Activated naive CD4-positive, alpha-beta T cell (primary cell): ENCODE measurements at regions not wholly inside any gene's neighbourhood (a gene's known extent, or its start where the extent isn't known, plus 50 kb on each side); places are given as distances from the start of the nearest gene placed in this dataset.
"Not testable (repeated sequence)": the region's sequence is repeated elsewhere in the genome, so short reads cannot be mapped to it uniquely, and the experiment has no call there.

Experiments
- DNase-seq, 4 experiments: peaks; one replicate each; lab custom pipeline; 2025; lab: John Stamatoyannopoulos, UW

DNA sequence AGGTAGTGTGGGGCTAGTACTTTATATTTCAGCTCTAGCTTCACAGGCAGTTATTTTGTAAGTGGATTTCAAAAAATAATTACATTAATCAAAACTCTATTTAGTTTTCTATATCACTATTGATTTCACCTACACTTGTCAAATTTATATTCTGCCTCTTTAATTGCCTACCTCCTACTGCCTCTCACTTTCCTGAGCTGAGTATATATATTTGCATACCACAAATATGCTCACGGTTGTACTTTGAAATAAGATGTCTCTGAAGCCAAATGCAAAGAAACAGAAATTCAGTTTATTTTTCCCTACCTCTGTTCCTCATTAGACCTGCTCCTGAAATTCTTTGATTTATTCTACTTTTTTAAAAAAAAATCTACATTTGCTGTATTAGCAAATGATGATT is 309.3 kb upstream of the TGFBR2 start:
- DNase-seq: no peak

GRCh38 chr3:30299674-30300385 is 306.6 kb upstream of the TGFBR2 start:
- no peak for DNase-seq

- no peak for DNase-seq
These were observed 305.6 kb upstream of the TGFBR2 start for GRCh38 chr3:30300809-30301208.

DNA sequence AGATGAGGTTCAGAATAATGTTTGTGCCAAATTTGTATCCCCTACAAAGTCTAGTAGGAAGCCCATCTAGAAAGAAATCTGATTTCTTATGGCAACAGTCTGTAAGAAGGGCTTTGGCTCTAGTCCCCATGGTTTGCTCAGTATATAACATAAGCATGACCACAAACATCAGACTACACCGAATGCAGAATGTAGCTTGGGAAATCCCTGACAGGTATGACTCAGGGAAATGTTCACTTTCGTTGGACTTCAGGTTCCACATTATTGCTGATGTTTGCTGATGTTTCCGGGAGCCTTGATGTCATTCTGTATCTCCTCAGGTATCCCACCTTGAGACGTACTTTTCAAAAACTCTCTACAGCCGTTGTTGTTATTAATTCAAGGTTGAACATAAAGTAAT is 304.4 kb upstream of the TGFBR2 start:
- no peak for DNase-seq

- DNase-seq: no peak
These were observed 302.6 kb upstream of the TGFBR2 start for GRCh38 chr3:30303770-30304169.

DNA sequence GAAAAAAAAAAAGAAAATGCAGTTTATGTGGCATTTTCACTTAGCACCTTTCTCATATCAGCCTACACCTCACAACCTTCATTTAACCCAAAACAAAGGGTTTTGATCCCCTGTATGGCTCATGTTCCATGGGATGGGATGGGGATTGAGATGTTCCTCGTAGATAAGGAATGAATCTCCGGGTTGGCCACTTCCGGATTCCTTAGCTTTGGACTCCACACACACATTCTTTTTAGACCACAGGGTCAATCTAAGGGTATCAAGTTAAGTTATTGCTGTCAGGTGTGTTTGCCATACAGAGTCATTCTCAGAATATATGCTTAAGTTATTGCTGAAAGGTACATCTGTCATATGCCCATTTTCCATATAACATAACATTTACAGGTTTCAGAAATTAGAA is 301.4 kb upstream of the TGFBR2 start:
- no peak for DNase-seq

GRCh38 chr3:30306896-30307295 is 299.5 kb upstream of the TGFBR2 start:
- no peak for DNase-seq

GRCh38 chr3:30307372-30307950 is 298.9 kb upstream of the TGFBR2 start:
- no peak for DNase-seq

DNA sequence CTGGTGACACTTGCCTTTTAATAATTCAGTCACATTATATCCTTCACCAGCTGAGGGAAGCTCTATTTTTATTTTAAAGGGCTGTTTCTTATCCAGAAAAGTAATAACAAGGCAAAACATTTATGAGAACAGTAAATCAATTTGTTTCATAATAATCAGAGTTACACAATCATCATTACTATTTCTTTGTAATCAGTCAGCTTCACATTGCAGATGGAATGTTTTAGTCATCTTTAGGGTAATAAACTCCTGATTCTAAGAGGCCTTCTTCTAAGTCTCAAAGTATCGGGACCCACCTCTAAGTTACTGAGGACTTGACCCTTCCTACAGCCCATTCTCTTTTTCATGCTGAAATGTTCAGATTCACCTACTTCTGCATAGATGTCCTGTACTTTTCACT is 298.3 kb upstream of the TGFBR2 start:
- no peak for DNase-seq

GRCh38 chr3:30309961-30310954 is 296.1 kb upstream of the TGFBR2 start:
- DNase-seq: no peak

- no peak for DNase-seq
These were observed 294.6 kb upstream of the TGFBR2 start for GRCh38 chr3:30311781-30312180.

GRCh38 chr3:30313840-30314239 is 292.6 kb upstream of the TGFBR2 start:
- no peak for DNase-seq

- DNase-seq: no peak
These were observed 291.6 kb upstream of the TGFBR2 start for GRCh38 chr3:30314757-30315325.

- no peak for DNase-seq
These were observed 291.0 kb upstream of the TGFBR2 start for GRCh38 chr3:30315447-30315846.

DNA sequence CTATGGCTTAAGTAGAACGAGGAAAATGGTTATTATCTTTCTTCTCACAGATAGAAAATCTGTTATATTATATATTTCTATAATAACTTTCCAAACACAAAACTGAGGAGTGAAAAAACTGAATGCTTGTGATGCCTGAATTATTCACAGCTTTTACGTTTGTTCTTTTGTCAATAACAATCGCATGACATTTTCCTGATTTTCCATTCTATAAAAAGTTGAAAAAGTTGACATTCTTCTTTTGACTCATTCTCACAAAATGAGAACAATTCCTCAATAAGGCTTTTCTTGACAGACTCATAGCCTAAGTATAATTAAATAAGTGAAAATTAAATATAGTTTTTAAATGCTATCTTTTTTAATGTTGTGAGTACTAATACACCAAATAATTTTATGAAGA is 288.8 kb upstream of the TGFBR2 start:
- DNase-seq: no peak

DNA sequence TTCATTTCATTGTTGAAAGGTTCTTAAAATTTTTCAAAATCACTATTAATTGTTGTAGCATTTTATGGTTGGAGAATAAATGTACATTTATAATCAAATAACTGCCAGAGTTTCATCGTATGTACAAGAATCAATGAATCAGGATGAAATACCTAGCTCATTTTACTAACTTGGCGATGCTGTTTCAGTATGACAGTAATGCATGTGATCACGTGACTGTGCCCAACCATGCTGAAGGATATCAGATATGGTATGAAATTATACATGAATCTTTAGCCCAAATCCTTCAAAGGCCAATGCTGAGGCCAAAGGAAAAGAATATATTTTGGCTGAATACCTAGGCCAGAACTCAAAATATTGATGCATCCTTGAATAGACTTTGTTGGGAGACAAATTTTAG is 288.3 kb upstream of the TGFBR2 start:
- DNase-seq: no peak

GRCh38 chr3:30319713-30320112 is 286.7 kb upstream of the TGFBR2 start:
- peak in 2 of 4 experiments; percentile 3 to 6 for DNase-seq

GRCh38 chr3:30320392-30320791 is 286.0 kb upstream of the TGFBR2 start:
- no peak for DNase-seq

DNA sequence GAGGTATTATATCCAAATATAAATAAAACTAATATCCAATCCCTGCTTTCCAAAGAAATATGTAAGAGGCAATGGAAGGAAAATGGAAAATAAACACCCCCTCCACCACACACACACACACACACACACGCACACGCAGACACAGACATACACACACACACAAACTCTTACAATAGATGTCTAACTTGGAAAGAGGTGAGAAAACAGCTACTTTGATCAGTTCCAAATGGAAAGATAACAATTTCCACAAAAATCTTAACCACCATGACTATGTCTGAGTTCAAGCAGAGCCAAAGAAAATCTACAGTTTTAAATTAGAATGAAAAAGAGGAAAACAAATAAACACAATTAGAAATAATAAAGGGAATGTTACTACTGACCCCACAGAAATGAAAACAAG is 285.3 kb upstream of the TGFBR2 start:
- DNase-seq: no peak

DNA sequence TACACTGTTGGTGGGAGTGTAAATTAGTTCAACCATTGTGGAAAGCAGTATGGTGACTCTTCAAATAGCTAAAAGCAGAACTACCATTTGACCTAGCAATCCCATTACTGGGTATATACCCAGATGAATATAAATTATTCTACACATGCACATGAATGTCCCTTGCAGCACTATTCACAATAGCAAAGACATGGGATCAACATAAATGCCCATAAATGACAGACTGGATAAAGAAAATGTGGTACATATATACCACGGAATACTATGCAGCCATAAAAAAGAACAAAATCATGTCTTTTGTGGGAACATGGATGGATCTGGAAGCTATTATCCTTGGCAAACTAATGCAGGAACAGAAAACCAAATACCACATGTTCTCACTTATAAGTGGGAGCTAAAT is 282.8 kb upstream of the TGFBR2 start:
- not testable (repeated sequence) for DNase-seq

GRCh38 chr3:30324587-30324986 is 281.8 kb upstream of the TGFBR2 start:
- DNase-seq: no peak

DNA sequence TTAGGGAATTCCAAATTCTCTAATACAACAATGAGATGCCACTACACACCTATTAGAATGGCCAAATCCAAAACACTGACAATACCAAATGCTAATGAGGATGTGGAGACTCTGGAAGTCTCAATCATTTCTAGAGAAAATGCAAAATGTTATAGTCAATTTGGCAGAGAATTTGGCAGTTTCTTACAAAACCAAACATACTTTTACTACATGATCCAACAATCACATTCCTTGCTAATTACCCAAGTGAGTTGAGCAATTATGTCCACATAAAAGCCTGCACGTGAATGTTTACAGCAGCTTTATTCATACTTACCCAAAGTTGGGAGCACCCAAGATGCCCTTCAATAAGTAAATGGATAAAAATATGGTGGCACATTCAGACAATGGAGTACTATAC is 278.4 kb upstream of the TGFBR2 start:
- DNase-seq: not testable (repeated sequence)
